AG09319 (cell line): ENCODE measurements at regions not wholly inside any gene's neighbourhood (a gene's known extent, or its start where the extent isn't known, plus 50 kb on each side); places are given as distances from the start of the nearest gene placed in this dataset.

ENCODE experiments used
- DNase-seq: peaks from one replicate; pipeline ENCODE4 v3.0.0-alpha.2; 2010; ENCODE audit warnings: low read depth; ENCODE audit errors: extremely low read depth
- CTCF ChIP-seq: IDR thresholded peaks from 2 replicates; pipeline ENCODE4 v1.5.1; 2011; ENCODE audit warnings: low read depth, mild to moderate bottlenecking, inconsistent platforms, low read length, moderate library complexity

- TF ChIP-seq CTCF = no peak
- no peak for DNase-seq
Observed at GRCh38 chr4:151860561-151861093, 99.8 kb upstream of the GATB start.

GRCh38 chr4:151859641-151860040 lies 98.8 kb upstream of the GATB start:
- no peak for DNase-seq
- TF ChIP-seq CTCF = no peak

GRCh38 chr4:151858356-151858755 lies 97.5 kb upstream of the GATB start:
- DNase-seq = no peak
- no peak for TF ChIP-seq CTCF

GRCh38 chr4:151857368-151857767 lies 96.6 kb upstream of the GATB start:
- DNase-seq = no peak
- no peak for TF ChIP-seq CTCF

GRCh38 chr4:151855747-151856146 lies 94.9 kb upstream of the GATB start:
- TF ChIP-seq CTCF = no peak
- DNase-seq = no peak

GRCh38 chr4:151854731-151855130 lies 93.9 kb upstream of the GATB start:
- no peak for DNase-seq
- no peak for TF ChIP-seq CTCF

GRCh38 chr4:151853034-151853433 lies 92.2 kb upstream of the GATB start:
- DNase-seq = no peak

More at GRCh38 chr4:151853034-151853433, 92.2 kb upstream of the GATB start:
- no peak for TF ChIP-seq CTCF
